HepG2 (cell line): ENCODE measurements at regions not wholly inside any gene's neighbourhood (a gene's known extent, or its start where the extent isn't known, plus 50 kb on each side); places are given as distances from the start of the nearest gene placed in this dataset.

Experiments used
- BCL6 ChIP-seq: IDR thresholded peaks from 2 replicates; pipeline ENCODE4 v1.6.1; 2016; ENCODE audit warnings: missing genetic modification reagents, missing compliant biosample characterization
- BORCS8-MEF2B ChIP-seq: sonication (generic); formaldehyde crosslinking; IDR thresholded peaks from 2 replicates; pipeline ENCODE4 v1.8.0; 2022; ENCODE audit warnings: mild to moderate bottlenecking, missing genetic modification reagents
- CBX5 ChIP-seq: sonication (generic); formaldehyde crosslinking; IDR thresholded peaks from 2 replicates; pipeline ENCODE4 v1.4.0; 2020; ENCODE audit warnings: missing genetic modification reagents, borderline replicate concordance
- ETV5 ChIP-seq: IDR thresholded peaks from 2 replicates; pipeline ENCODE4 v1.6.1; 2018; ENCODE audit warnings: missing biosample characterization, missing genetic modification reagents, inconsistent platforms, borderline replicate concordance
- FOXO1 ChIP-seq: sonication (generic); formaldehyde crosslinking; IDR thresholded peaks from 2 replicates; pipeline ENCODE4 v1.4.0; 2020; ENCODE audit warnings: missing genetic modification reagents
- HDAC1 ChIP-seq: sonication (generic); formaldehyde crosslinking; IDR thresholded peaks from 2 replicates; pipeline ENCODE4 v1.5.1; 2020; ENCODE audit warnings: mild to moderate bottlenecking, missing genetic modification reagents
- HMG20A ChIP-seq: IDR thresholded peaks from 2 replicates; pipeline ENCODE4 v1.6.1; 2016; ENCODE audit warnings: borderline replicate concordance
- NR2F6 ChIP-seq, 2 experiments: IDR thresholded peaks; 2 replicates each; pipeline ENCODE4 v1.6.1; 2016; ENCODE audit warnings: antibody characterized with exemption in 1 of 2, mild to moderate bottlenecking in 1 of 2
- POGZ ChIP-seq: sonication (generic); formaldehyde crosslinking; IDR thresholded peaks from 2 replicates; pipeline ENCODE4 v1.4.0; 2020; ENCODE audit warnings: mild to moderate bottlenecking, missing genetic modification reagents
- PPARG ChIP-seq: conservative IDR thresholded peaks from 2 replicates; pipeline ENCODE4 v1.6.1; 2016; ENCODE audit warnings: missing biosample characterization, missing genetic modification reagents
- SOX5 ChIP-seq: IDR thresholded peaks from 2 replicates; pipeline ENCODE4 v1.6.1; 2016; ENCODE audit warnings: borderline replicate concordance
- TCF7 ChIP-seq: sonication (generic); IDR thresholded peaks from 2 replicates; pipeline ENCODE4 v1.6.1; 2016; ENCODE audit warnings: antibody characterized with exemption, low read depth
- ZFP82 ChIP-seq: sonication (generic); formaldehyde crosslinking; IDR thresholded peaks from 2 replicates; pipeline ENCODE4 v1.5.1; 2020; ENCODE audit warnings: mild to moderate bottlenecking, missing genetic modification reagents, borderline replicate concordance
- ZNF263 ChIP-seq: sonication (generic); formaldehyde crosslinking; IDR thresholded peaks from 2 replicates; pipeline ENCODE4 v1.4.0; 2020; ENCODE audit warnings: missing genetic modification reagents
- ZNF761 ChIP-seq: sonication (generic); formaldehyde crosslinking; conservative IDR thresholded peaks from 2 replicates; pipeline ENCODE4 v1.4.0; 2020; ENCODE audit warnings: mild to moderate bottlenecking, missing genetic modification reagents
- TF ChIP-seq, protein P1 (sequence below): fragments of 450-650 bp; IDR thresholded peaks from 2 replicates; pipeline ENCODE4 v1.6.1; 2017
- TF ChIP-seq, protein P2 (sequence below): sonication (generic); formaldehyde crosslinking; IDR thresholded peaks from 2 replicates; pipeline ENCODE4 v1.5.1; 2020; ENCODE audit warnings: mild to moderate bottlenecking, missing genetic modification reagents, borderline replicate concordance
- TF ChIP-seq, protein P3 (sequence below): sonication (generic); formaldehyde crosslinking; IDR thresholded peaks from 2 replicates; pipeline ENCODE4 v1.5.1; 2020; ENCODE audit warnings: mild to moderate bottlenecking, missing genetic modification reagents, borderline replicate concordance
- TF ChIP-seq, protein P4 (sequence below): IDR thresholded peaks from 2 replicates; pipeline ENCODE4 v1.6.1; 2016; ENCODE audit warnings: low read depth

DNA sequence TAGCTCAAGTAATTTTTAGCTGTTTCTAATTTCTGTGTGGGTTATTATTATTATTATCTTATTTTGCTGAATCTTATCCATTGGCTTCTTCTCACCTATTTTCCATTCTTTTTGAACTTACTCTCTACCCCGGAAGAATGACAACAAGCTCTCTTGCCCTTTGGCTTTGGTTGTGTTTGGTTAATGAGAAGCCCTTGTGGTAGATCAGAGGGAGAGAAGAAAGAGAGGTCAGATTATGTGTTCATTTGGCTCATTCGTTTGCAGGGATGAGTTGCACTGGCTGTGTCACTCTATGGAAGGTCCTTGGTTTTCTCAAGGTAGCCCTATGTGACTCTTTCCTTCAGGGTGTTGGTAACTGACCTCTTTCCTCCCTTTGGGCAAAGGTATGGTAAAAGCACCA lies 391.9 kb downstream of the LMO4 start (continued):
- TF ChIP-seq, protein P1, sequence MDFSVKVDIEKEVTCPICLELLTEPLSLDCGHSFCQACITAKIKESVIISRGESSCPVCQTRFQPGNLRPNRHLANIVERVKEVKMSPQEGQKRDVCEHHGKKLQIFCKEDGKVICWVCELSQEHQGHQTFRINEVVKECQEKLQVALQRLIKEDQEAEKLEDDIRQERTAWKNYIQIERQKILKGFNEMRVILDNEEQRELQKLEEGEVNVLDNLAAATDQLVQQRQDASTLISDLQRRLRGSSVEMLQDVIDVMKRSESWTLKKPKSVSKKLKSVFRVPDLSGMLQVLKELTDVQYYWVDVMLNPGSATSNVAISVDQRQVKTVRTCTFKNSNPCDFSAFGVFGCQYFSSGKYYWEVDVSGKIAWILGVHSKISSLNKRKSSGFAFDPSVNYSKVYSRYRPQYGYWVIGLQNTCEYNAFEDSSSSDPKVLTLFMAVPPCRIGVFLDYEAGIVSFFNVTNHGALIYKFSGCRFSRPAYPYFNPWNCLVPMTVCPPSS, result no peak
- TF ChIP-seq ZNF761 (CRISPR knock-in tag) (no peak), SOX5 (CRISPR knock-in tag) (peak; percentile 61), BCL6 (CRISPR knock-in tag) (0 out of 2 replicates have a peak, but pooled peaks have one; percentile 11), BORCS8-MEF2B (CRISPR knock-in tag) (no peak), POGZ (peak; percentile 50; the same call in 1 of the 2 replicates), HMG20A (CRISPR knock-in tag) (peak; percentile 49; the same call in 1 of the 2 replicates), ZFP82 (CRISPR knock-in tag) (0 out of 2 replicates have a peak, but pooled peaks have one; percentile 31), ETV5 (CRISPR knock-in tag) (peak; percentile 58; the same call in 1 of the 2 replicates), CBX5 (CRISPR knock-in tag) (no peak), HDAC1 (peak; percentile 55; the same call in 1 of the 2 replicates), FOXO1 (CRISPR knock-in tag) (peak; percentile 28; the same call in 1 of the 2 replicates), NR2F6 (IDR thresholded peaks at IDR 0.05) (peak; percentile 86), NR2F6 (CRISPR knock-in tag; IDR thresholded peaks at IDR 0.05) (peak; percentile 83), ZNF263 (CRISPR knock-in tag) (no peak), TCF7 (peak; percentile 81), PPARG (CRISPR knock-in tag) (0 out of 2 replicates have a peak, but pooled peaks have one; percentile 26)
- TF ChIP-seq, protein P2, sequence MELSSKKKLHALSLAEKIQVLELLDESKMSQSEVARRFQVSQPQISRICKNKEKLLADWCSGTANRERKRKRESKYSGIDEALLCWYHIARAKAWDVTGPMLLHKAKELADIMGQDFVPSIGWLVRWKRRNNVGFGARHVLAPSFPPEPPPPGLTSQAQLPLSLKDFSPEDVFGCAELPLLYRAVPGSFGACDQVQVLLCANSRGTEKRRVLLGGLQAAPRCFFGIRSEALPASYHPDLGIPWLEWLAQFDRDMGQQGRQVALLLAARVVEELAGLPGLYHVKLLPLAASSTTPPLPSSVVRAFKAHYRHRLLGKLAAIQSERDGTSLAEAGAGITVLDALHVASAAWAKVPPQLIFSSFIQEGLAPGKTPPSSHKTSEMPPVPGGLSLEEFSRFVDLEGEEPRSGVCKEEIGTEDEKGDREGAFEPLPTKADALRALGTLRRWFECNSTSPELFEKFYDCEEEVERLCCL (CRISPR knock-in tag), result no peak
- TF ChIP-seq, protein P3, sequence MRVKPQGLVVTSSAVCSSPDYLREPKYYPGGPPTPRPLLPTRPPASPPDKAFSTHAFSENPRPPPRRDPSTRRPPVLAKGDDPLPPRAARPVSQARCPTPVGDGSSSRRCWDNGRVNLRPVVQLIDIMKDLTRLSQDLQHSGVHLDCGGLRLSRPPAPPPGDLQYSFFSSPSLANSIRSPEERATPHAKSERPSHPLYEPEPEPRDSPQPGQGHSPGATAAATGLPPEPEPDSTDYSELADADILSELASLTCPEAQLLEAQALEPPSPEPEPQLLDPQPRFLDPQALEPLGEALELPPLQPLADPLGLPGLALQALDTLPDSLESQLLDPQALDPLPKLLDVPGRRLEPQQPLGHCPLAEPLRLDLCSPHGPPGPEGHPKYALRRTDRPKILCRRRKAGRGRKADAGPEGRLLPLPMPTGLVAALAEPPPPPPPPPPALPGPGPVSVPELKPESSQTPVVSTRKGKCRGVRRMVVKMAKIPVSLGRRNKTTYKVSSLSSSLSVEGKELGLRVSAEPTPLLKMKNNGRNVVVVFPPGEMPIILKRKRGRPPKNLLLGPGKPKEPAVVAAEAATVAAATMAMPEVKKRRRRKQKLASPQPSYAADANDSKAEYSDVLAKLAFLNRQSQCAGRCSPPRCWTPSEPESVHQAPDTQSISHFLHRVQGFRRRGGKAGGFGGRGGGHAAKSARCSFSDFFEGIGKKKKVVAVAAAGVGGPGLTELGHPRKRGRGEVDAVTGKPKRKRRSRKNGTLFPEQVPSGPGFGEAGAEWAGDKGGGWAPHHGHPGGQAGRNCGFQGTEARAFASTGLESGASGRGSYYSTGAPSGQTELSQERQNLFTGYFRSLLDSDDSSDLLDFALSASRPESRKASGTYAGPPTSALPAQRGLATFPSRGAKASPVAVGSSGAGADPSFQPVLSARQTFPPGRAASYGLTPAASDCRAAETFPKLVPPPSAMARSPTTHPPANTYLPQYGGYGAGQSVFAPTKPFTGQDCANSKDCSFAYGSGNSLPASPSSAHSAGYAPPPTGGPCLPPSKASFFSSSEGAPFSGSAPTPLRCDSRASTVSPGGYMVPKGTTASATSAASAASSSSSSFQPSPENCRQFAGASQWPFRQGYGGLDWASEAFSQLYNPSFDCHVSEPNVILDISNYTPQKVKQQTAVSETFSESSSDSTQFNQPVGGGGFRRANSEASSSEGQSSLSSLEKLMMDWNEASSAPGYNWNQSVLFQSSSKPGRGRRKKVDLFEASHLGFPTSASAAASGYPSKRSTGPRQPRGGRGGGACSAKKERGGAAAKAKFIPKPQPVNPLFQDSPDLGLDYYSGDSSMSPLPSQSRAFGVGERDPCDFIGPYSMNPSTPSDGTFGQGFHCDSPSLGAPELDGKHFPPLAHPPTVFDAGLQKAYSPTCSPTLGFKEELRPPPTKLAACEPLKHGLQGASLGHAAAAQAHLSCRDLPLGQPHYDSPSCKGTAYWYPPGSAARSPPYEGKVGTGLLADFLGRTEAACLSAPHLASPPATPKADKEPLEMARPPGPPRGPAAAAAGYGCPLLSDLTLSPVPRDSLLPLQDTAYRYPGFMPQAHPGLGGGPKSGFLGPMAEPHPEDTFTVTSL (CRISPR knock-in tag), result peak; percentile 94; the same call in 1 of the 2 replicates
- TF ChIP-seq, protein P4, sequence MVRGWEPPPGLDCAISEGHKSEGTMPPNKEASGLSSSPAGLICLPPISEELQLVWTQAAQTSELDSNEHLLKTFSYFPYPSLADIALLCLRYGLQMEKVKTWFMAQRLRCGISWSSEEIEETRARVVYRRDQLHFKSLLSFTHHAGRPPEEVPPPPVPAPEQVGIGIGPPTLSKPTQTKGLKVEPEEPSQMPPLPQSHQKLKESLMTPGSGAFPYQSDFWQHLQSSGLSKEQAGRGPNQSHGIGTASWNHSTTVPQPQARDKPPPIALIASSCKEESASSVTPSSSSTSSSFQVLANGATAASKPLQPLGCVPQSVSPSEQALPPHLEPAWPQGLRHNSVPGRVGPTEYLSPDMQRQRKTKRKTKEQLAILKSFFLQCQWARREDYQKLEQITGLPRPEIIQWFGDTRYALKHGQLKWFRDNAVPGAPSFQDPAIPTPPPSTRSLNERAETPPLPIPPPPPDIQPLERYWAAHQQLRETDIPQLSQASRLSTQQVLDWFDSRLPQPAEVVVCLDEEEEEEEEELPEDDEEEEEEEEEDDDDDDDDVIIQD (CRISPR knock-in tag), result peak; percentile 88
